ENCODE measurements at regions not wholly inside any gene's neighbourhood (a gene's known extent, or its start where the extent isn't known, plus 50 kb on each side); places are given as distances from the start of the nearest gene placed in this dataset.

DNA sequence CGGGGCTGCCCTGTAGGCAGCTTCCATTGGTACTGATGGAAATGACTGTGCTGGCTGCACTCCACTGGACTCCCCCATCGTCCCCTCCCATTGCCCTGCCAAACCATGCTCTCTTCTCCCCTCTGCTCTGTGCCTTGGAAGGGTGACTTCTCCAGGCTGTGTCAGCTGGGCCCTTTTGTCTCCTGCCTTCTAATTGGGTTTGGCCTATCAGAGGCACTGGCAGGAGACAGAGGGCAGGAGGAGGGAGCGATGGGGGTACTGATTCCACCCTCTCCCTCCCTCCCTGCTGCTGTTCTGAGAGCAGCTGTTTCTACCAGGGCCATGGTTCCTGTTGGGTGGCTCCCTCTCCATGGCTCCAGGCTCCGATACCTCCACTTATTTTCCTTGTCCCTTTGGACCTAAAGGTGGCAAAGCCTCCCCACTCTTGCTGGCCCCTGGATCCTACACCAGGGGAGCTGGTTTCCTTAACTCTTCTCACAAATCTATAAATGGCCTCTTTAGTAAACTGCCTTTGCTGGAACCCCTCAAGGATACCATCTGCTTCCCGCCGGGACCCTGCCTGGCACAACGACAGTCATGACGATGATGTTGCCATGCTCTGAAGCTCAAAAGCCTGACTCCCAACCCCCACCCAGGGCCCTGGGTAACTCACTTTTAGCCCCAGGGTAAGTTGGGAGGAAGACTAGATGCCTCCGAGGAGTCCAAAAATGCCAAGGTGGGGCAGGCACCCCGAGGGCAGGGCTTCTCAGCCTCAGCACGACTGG is 123.8 kb upstream of the RPL38 start:
- no peaks in the 10 kb centered on the region for H3K4me1 Mint-ChIP-seq (ENCODE audit: insufficient read depth, unreplicated experiment)
- intact Hi-C loops (cut with micrococcal nuclease): no loop called here
- H3K4me3 Mint-ChIP-seq (ENCODE audit: unreplicated experiment): no peak overlapping the region
- CTCF ChIA-PET: interaction anchor here (1.1 kb wide), 1 partner anchor 97 kb away, joined by 4 read pairs; no protein-coding TSS in a partner anchor
- H3K36me3 Mint-ChIP-seq (ENCODE audit: insufficient read depth, unreplicated experiment): no peaks in the 10 kb centered on the region
- no TSS peak for BruUV-seq (replicated peaks)
- peaks cover 23% of the 10 kb centered on the region for H3K27me3 Mint-ChIP-seq (ENCODE audit: insufficient read depth, unreplicated experiment)
- no peak for DNase-seq (ENCODE audit: unreplicated experiment)
- peaks cover under 1% of the 10 kb centered on the region for H3K9me3 Mint-ChIP-seq (ENCODE audit: unreplicated experiment)
- POLR2A ChIA-PET: no interaction called here
- TF ChIP-seq, protein P1, sequence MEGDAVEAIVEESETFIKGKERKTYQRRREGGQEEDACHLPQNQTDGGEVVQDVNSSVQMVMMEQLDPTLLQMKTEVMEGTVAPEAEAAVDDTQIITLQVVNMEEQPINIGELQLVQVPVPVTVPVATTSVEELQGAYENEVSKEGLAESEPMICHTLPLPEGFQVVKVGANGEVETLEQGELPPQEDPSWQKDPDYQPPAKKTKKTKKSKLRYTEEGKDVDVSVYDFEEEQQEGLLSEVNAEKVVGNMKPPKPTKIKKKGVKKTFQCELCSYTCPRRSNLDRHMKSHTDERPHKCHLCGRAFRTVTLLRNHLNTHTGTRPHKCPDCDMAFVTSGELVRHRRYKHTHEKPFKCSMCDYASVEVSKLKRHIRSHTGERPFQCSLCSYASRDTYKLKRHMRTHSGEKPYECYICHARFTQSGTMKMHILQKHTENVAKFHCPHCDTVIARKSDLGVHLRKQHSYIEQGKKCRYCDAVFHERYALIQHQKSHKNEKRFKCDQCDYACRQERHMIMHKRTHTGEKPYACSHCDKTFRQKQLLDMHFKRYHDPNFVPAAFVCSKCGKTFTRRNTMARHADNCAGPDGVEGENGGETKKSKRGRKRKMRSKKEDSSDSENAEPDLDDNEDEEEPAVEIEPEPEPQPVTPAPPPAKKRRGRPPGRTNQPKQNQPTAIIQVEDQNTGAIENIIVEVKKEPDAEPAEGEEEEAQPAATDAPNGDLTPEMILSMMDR (IDR thresholded peaks at IDR 0.05; ENCODE audit: unreplicated experiment): no peak
- H3K27ac Mint-ChIP-seq (ENCODE audit: low read depth, unreplicated experiment): no peak overlapping the region

DNA sequence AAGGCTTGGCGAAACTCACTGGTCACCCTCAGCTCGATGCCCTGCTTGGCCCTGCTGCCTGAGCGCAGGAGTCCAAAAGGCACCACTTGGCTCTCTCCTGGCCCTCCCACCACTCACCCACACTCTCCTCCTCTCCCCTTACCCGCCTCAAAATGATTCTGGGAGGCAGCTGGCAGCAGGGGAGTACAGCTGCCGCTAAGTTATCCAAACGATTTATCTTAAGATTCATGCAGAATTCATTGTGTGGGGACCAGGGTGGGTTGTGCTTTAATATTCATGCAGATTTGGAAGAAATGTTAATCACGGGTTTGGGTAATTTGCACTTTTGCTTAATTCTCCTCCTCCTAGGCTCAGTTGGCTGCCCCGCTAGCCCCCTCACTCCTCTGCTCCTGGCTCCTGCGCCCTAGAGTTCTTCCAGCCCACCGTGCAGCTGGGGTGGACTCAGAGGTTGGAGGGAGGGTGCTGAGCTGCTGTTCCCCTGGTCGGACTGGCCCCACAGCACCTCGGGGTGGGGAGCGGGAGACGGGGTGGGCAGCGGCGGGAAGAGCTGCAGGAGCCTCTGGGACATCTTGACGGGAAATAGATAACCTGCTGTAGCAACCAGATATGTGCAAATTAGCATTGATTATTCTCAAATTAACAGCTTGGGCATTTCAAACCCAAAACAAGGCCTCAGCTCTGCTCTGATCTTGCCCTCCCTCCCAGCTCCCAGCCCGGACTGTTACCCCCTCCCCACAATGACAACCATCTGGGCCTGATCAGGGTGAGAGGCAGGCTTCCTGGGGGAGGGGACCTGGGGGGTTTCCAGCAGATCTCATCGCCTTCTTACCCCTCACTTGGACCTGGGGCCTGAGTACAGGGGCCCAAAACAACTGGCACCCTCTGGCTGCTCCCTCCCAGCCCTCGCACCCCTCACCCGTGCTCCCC is 122.6 kb upstream of the RPL38 start:
- no peak for DNase-seq (ENCODE audit: unreplicated experiment)
- no peaks in the 10 kb centered on the region for H3K36me3 Mint-ChIP-seq (ENCODE audit: insufficient read depth, unreplicated experiment)
- POLR2A ChIA-PET: interaction anchor here (0.8 kb wide), 1 partner anchor 316 kb away, joined by 3 read pairs; no protein-coding TSS in a partner anchor
- TF ChIP-seq, protein P1 (IDR thresholded peaks at IDR 0.05; ENCODE audit: unreplicated experiment): no peak
- no peak overlapping the region for H3K27ac Mint-ChIP-seq (ENCODE audit: low read depth, unreplicated experiment)
- H3K9me3 Mint-ChIP-seq (ENCODE audit: unreplicated experiment): peaks cover 7% of the 10 kb centered on the region
- no peak overlapping the region for H3K4me3 Mint-ChIP-seq (ENCODE audit: unreplicated experiment)
- no TSS peak for BruUV-seq (replicated peaks)
- intact Hi-C loops (cut with micrococcal nuclease): no loop called here
- peaks cover 31% of the 10 kb centered on the region for H3K27me3 Mint-ChIP-seq (ENCODE audit: insufficient read depth, unreplicated experiment)
- no peaks in the 10 kb centered on the region for H3K4me1 Mint-ChIP-seq (ENCODE audit: insufficient read depth, unreplicated experiment)
- CTCF ChIA-PET: interaction anchor here (0.6 to 0.7 kb wide), 2 partner anchors 9 to 28 kb away, joined by 3 read pairs; no protein-coding TSS in a partner anchor

DNA sequence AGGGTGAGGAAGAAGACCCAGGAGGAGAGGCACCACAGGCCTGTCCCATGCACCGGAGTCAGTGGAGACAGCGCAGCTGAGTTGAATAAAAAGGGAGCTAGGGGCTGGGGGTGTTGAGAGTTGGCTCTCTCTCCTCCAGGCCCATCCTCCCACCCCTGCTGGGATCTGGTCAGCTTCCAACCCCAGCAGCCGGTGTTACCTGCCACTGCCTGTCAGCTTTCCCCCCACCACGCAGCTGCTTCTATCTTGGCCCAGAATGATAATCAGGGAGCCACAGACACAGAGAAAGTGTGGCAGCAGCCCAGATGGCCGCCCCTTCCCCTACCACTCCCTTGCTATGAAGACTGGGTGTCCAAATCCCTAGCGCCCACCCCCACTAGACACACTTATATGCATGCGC is 120.6 kb upstream of the RPL38 start:
- no peak overlapping the region for H3K4me3 Mint-ChIP-seq (ENCODE audit: unreplicated experiment)

More for the DNA sequence above, 120.6 kb upstream of the RPL38 start:
- no TSS peak for BruUV-seq (replicated peaks)
- no peaks in the 10 kb centered on the region for H3K4me1 Mint-ChIP-seq (ENCODE audit: insufficient read depth, unreplicated experiment)
- H3K27ac Mint-ChIP-seq (ENCODE audit: low read depth, unreplicated experiment): no peak overlapping the region
- no peak for DNase-seq (ENCODE audit: unreplicated experiment)
- TF ChIP-seq, protein P1 (IDR thresholded peaks at IDR 0.05; ENCODE audit: unreplicated experiment): no peak
- CTCF ChIA-PET: interaction anchor here (0.6 kb wide), 1 partner anchor 87 kb away, joined by 3 read pairs; no protein-coding TSS in a partner anchor
- intact Hi-C loops (cut with micrococcal nuclease): no loop called here
- no peaks in the 10 kb centered on the region for H3K36me3 Mint-ChIP-seq (ENCODE audit: insufficient read depth, unreplicated experiment)
- H3K27me3 Mint-ChIP-seq (ENCODE audit: insufficient read depth, unreplicated experiment): peaks cover 44% of the 10 kb centered on the region
- POLR2A ChIA-PET: no interaction called here
- peaks cover 7% of the 10 kb centered on the region for H3K9me3 Mint-ChIP-seq (ENCODE audit: unreplicated experiment)
